Tibial artery (tissue), 4 donors: ENCODE measurements at regions not wholly inside any gene's neighbourhood (a gene's known extent, or its start where the extent isn't known, plus 50 kb on each side); places are given as distances from the start of the nearest gene placed in this dataset.

ENCODE experiments used
- DNase-seq, 2 donors: peaks; one replicate each; pipeline ENCODE4 v3.0.0-alpha.2; 2019
- H3K27ac ChIP-seq, 2 donors: fragments of 200-600 bp; sonication (generic) in 1 of 2; 1 replicate in 1 of 2; 2 replicates in 1 of 2; pipeline ENCODE4 v1.5.1; 2018 to 2019; ENCODE audit warnings: mild to moderate bottlenecking in 1 of 2
- H3K27me3 ChIP-seq, 2 donors: fragments of 200-600 bp; sonication (generic) in 1 of 2; one replicate each; pipeline versions ENCODE4 v1.5.1 to v1.6.0; 2016 to 2019
- H3K36me3 ChIP-seq, 3 donors: fragments of 200-600 bp; sonication (generic) in 2 of 3; one replicate each; pipeline ENCODE4 v1.5.1; 2016 to 2019; ENCODE audit warnings: mild to moderate bottlenecking in 2 of 3
- H3K4me1 ChIP-seq, 4 donors: fragments of 200-600 bp; sonication (generic) in 2 of 4; 1 replicate in 3 of 4; 2 replicates in 1 of 4; pipeline ENCODE4 v1.5.1; 2016 to 2019
- H3K4me3 ChIP-seq, 2 donors: fragments of 200-600 bp; sonication (generic) in 1 of 2; 1 replicate in 1 of 2; 2 replicates in 1 of 2; pipeline ENCODE4 v1.5.1; 2018 to 2019; ENCODE audit warnings: mild to moderate bottlenecking in 2 of 2
- H3K9me3 ChIP-seq, 3 donors: fragments of 200-600 bp; sonication (generic) in 1 of 3; one replicate each; pipeline ENCODE4 v1.5.1; 2016 to 2019
- intact Hi-C: fragments of 100-400 bp; cut with DNase I; formaldehyde crosslinking; loops from one replicate; pipeline ENCODE4 v1.15.0; 2023; ENCODE audit warnings: low total_unique reads
- TF ChIP-seq, protein P1 (sequence below), 2 experiments: fragments of 200-600 bp in 1 of 2; fragments of 450-650 bp in 1 of 2; IDR thresholded peaks; one replicate each; pipeline ENCODE4 v1.5.1; 2017 to 2019; ENCODE audit warnings: antibody characterized with exemption in 2 of 2, mild to moderate bottlenecking in 1 of 2, moderate library complexity in 1 of 2

GRCh38 chr6:6399568-6399967, 79.1 kb upstream of the F13A1 start:
- Histone ChIP-seq H3K4me3 (no peak overlapping the region), H3K27ac (no peak overlapping the region), H3K36me3 (no peaks in the 10 kb centered on the region), H3K4me1 (peaks cover 0 to 19% (median 7%) of the 10 kb centered on the region in 4 donors), H3K27me3 (no peaks in the 10 kb centered on the region), H3K9me3 (no peaks in the 10 kb centered on the region)
- DNase-seq = no peak
- TF ChIP-seq, protein P1, sequence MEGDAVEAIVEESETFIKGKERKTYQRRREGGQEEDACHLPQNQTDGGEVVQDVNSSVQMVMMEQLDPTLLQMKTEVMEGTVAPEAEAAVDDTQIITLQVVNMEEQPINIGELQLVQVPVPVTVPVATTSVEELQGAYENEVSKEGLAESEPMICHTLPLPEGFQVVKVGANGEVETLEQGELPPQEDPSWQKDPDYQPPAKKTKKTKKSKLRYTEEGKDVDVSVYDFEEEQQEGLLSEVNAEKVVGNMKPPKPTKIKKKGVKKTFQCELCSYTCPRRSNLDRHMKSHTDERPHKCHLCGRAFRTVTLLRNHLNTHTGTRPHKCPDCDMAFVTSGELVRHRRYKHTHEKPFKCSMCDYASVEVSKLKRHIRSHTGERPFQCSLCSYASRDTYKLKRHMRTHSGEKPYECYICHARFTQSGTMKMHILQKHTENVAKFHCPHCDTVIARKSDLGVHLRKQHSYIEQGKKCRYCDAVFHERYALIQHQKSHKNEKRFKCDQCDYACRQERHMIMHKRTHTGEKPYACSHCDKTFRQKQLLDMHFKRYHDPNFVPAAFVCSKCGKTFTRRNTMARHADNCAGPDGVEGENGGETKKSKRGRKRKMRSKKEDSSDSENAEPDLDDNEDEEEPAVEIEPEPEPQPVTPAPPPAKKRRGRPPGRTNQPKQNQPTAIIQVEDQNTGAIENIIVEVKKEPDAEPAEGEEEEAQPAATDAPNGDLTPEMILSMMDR (IDR thresholded peaks at IDR 0.05) = no peak
- intact Hi-C loops = no loop called here

DNA sequence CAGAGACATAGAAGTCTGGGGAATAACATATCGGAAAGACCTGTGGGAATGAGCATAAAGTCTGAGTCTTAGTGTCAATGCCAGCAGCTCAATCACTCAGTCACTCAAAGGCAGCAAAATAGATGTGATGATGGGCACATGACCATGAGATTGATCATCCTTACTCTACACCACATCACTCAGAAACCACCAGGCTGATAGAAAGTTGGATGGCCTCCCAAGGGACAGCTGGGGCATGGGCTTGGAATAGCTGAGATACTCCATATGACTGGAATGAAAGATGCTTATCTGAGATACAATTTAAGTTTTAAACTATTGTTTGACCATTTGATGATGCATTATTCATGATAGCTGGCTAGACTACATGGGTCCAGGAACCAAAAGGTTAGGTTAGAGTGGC, 80.9 kb upstream of the F13A1 start:
- no peak overlapping the region for H3K27ac ChIP-seq
- H3K36me3 ChIP-seq = no peaks in the 10 kb centered on the region
- TF ChIP-seq, protein P1 (IDR thresholded peaks at IDR 0.05) = no peak
- no peaks in the 10 kb centered on the region for H3K27me3 ChIP-seq
- H3K4me1 ChIP-seq = peaks cover 0 to 17% (median 2%) of the 10 kb centered on the region in 4 donors
- no peak for DNase-seq
- H3K4me3 ChIP-seq = no peak overlapping the region
- intact Hi-C loops = no loop called here
- H3K9me3 ChIP-seq = no peaks in the 10 kb centered on the region

GRCh38 chr6:6402006-6402405, 81.5 kb upstream of the F13A1 start:
- intact Hi-C loops = no loop called here
- Histone ChIP-seq H3K36me3 (no peaks in the 10 kb centered on the region), H3K4me1 (peaks cover 0 to 22% (median 3%) of the 10 kb centered on the region in 4 donors), H3K27ac (no peak overlapping the region), H3K4me3 (no peak overlapping the region), H3K9me3 (no peaks in the 10 kb centered on the region), H3K27me3 (no peaks in the 10 kb centered on the region)
- DNase-seq = no peak
- TF ChIP-seq, protein P1 (IDR thresholded peaks at IDR 0.05) = no peak

DNA sequence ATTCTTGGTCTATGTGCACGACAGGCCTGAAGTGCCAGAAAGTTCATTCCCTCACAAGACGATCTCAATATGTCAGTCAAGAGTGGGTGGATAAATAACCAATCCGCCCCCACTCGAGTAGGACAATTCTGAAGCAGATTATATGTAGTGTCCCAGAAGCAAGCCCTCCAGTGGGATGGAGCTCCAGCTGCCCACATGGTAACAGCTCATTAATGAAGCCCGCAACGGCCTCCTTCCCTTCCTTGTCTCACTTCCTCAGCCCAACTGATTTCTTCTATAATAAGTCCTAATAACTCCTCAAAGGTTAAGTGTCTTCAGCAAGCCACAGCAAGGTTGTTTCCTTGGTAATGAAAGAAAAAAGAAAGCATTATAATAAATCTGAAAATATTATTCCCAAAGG, 82.1 kb upstream of the F13A1 start:
- intact Hi-C loops = no loop called here
- no peaks in the 10 kb centered on the region for H3K9me3 ChIP-seq
- no peak overlapping the region for H3K27ac ChIP-seq
- H3K36me3 ChIP-seq = no peaks in the 10 kb centered on the region
- TF ChIP-seq, protein P1 (IDR thresholded peaks at IDR 0.05) = no peak
- H3K4me1 ChIP-seq = peaks cover 0 to 23% (median 3%) of the 10 kb centered on the region in 4 donors
- no peaks in the 10 kb centered on the region for H3K27me3 ChIP-seq
- DNase-seq = no peak
- no peak overlapping the region for H3K4me3 ChIP-seq

- H3K4me3 ChIP-seq = no peak overlapping the region
- H3K36me3 ChIP-seq = no peaks in the 10 kb centered on the region
- no peaks in the 10 kb centered on the region for H3K27me3 ChIP-seq
- no peak for DNase-seq
- H3K9me3 ChIP-seq = no peaks in the 10 kb centered on the region
- peak overlapping the region in 1 of 2 donors; percentile 43 for H3K27ac ChIP-seq
- intact Hi-C loops = no loop called here
- H3K4me1 ChIP-seq = peaks cover 0 to 33% (median 9%) of the 10 kb centered on the region in 4 donors
- TF ChIP-seq, protein P1 (IDR thresholded peaks at IDR 0.05) = no peak
Measured at GRCh38 chr6:6405031-6405430, 84.6 kb upstream of the F13A1 start.
